BJ (cell line): ENCODE measurements at regions not wholly inside any gene's neighbourhood (a gene's known extent, or its start where the extent isn't known, plus 50 kb on each side); places are given as distances from the start of the nearest gene placed in this dataset.

Source experiments
- CTCF ChIA-PET: fragments of 350-600 bp; formaldehyde crosslinking; extraction: SDS; loops from one replicate; lab custom pipeline; 2021; ENCODE audit warnings: antibody characterized with exemption, inconsistent platforms; lab: Yijun Ruan, JAX
- POLR2A ChIA-PET: fragments of 300-600 bp; sonication (Branson Sonifier 250); formaldehyde crosslinking; extraction: SDS; loops from one replicate; lab custom pipeline; 2021; ENCODE audit warnings: antibody characterized with exemption; lab: Charles Lee
- DNase-seq: peaks from one replicate; pipeline ENCODE4 v3.0.0-alpha.2; 2011; ENCODE audit warnings: low read depth
- H3K27me3 ChIP-seq: 2 replicates; pipeline ENCODE4 v1.6.0; 2011; ENCODE audit warnings: low read length; ENCODE audit not compliant: control insufficient read depth, insufficient read depth
- H3K36me3 ChIP-seq: 2 replicates; pipeline ENCODE4 v1.5.1; 2011; ENCODE audit warnings: low read length; ENCODE audit not compliant: control insufficient read depth, insufficient read depth
- H3K4me3 ChIP-seq: 2 replicates; pipeline ENCODE4 v1.5.1; 2011; ENCODE audit warnings: low read depth, mild to moderate bottlenecking, control low read depth, low read length
- CTCF ChIP-seq: IDR thresholded peaks from 2 replicates; pipeline ENCODE4 v1.5.1; 2011; ENCODE audit warnings: low read depth, mild to moderate bottlenecking, control low read depth, inconsistent platforms, low read length, moderate library complexity; ENCODE audit not compliant: insufficient read depth

GRCh38 chr13:53351021-53351420 is 322.4 kb downstream of the OLFM4 start:
- H3K4me3 ChIP-seq = no peak overlapping the region
- CTCF ChIA-PET = no interaction called here
- H3K27me3 ChIP-seq = no peaks in the 10 kb centered on the region
- H3K36me3 ChIP-seq = no peaks in the 10 kb centered on the region
- no peak for DNase-seq
- POLR2A ChIA-PET = no interaction called here
- TF ChIP-seq CTCF = no peak

- Histone ChIP-seq H3K27me3 (no peaks in the 10 kb centered on the region), H3K4me3 (no peak overlapping the region), H3K36me3 (no peaks in the 10 kb centered on the region)
- DNase-seq = no peak
- POLR2A ChIA-PET = no interaction called here
- CTCF ChIA-PET = no interaction called here
- no peak for TF ChIP-seq CTCF
These were observed 329.0 kb downstream of the OLFM4 start for GRCh38 chr13:53357582-53357981.

GRCh38 chr13:53368948-53369347 is 340.3 kb downstream of the OLFM4 start:
- no peak for TF ChIP-seq CTCF
- ChIA-PET POLR2A (no interaction called here), CTCF (no interaction called here)
- Histone ChIP-seq H3K27me3 (no peaks in the 10 kb centered on the region), H3K4me3 (no peak overlapping the region), H3K36me3 (no peaks in the 10 kb centered on the region)
- DNase-seq = no peak

- H3K4me3 ChIP-seq = no peak overlapping the region
- no peaks in the 10 kb centered on the region for H3K36me3 ChIP-seq
- POLR2A ChIA-PET = no interaction called here
- DNase-seq = no peak
- no peak for TF ChIP-seq CTCF
- CTCF ChIA-PET = no interaction called here
- H3K27me3 ChIP-seq = no peaks in the 10 kb centered on the region
These were observed 350.9 kb downstream of the OLFM4 start for GRCh38 chr13:53379485-53379884.

- DNase-seq = no peak
- no peak for TF ChIP-seq CTCF
- ChIA-PET POLR2A (no interaction called here), CTCF (no interaction called here)
- H3K4me3 ChIP-seq = no peak overlapping the region
- no peaks in the 10 kb centered on the region for H3K27me3 ChIP-seq
- no peaks in the 10 kb centered on the region for H3K36me3 ChIP-seq
These were observed 353.4 kb downstream of the OLFM4 start for GRCh38 chr13:53382008-53382407.
